IMR-90 (cell line): ENCODE measurements at regions not wholly inside any gene's neighbourhood (a gene's known extent, or its start where the extent isn't known, plus 50 kb on each side); places are given as distances from the start of the nearest gene placed in this dataset.

Source experiments
- ATAC-seq: fragments of 200-7000 bp; cut with Tn5 transposase; 2 replicates; pipeline ENCODE4 v1.9.1; 2020; ENCODE audit warnings: low read depth, mild to moderate bottlenecking, moderate library complexity
- BruUV-seq: library from RNA; stranded (reverse); fragments of 400-500 nt; replicated peaks from 2 replicates; lab custom pipeline; 2021; lab: Mats Ljungman, UMichigan
- CTCF ChIA-PET: fragments of 300-600 bp; formaldehyde crosslinking; extraction: SDS; loops from one replicate; lab custom pipeline; 2021; ENCODE audit warnings: antibody characterized with exemption; lab: Yijun Ruan, JAX
- POLR2A ChIA-PET: fragments of 300-600 bp; sonication (Branson Sonifier 250); formaldehyde crosslinking; loops from one replicate; lab custom pipeline; 2022; ENCODE audit warnings: antibody characterized with exemption; ENCODE audit not compliant: unreplicated experiment; lab: Charles Lee
- DNase-seq: peaks from one replicate; pipeline ENCODE4 v3.0.0; 2013
- H2AFZ ChIP-seq: replicated peaks from 2 replicates; pipeline ENCODE3; 2013; ENCODE audit warnings: low read length, mild to moderate bottlenecking; ENCODE audit not compliant: poor library complexity
- H2AK5ac ChIP-seq: 2 replicates; pipeline ENCODE4 v1.6.1; 2013; ENCODE audit warnings: low read depth, low read length, inconsistent platforms
- H2AK9ac ChIP-seq: replicated peaks from 2 replicates; pipeline ENCODE3; 2013; ENCODE audit warnings: mild to moderate bottlenecking, low read depth, low read length, moderate library complexity; ENCODE audit not compliant: poor library complexity
- H2BK120ac ChIP-seq: 2 replicates; pipeline ENCODE4 v1.6.1; 2013; ENCODE audit warnings: low read depth, low read length, inconsistent platforms
- H2BK15ac ChIP-seq: 3 replicates; pipeline ENCODE4 v1.6.1; 2013; ENCODE audit warnings: low read depth, low read length, inconsistent platforms
- H2BK20ac ChIP-seq: 2 replicates; pipeline ENCODE4 v1.6.1; 2013; ENCODE audit warnings: low read depth, mild to moderate bottlenecking, inconsistent platforms, low read length, moderate library complexity
- H2BK5ac ChIP-seq: 2 replicates; pipeline ENCODE4 v1.6.1; 2013; ENCODE audit warnings: mild to moderate bottlenecking, low read depth, low read length, inconsistent platforms; ENCODE audit not compliant: poor library complexity, severe bottlenecking
- H3K14ac ChIP-seq: replicated peaks from 2 replicates; pipeline ENCODE4 v1.6.1; 2013; ENCODE audit warnings: low read depth, low read length, inconsistent platforms
- H3K18ac ChIP-seq: 2 replicates; pipeline ENCODE4 v1.6.1; 2013; ENCODE audit warnings: low read depth, low read length, control low read depth
- H3K23ac ChIP-seq: 2 replicates; pipeline ENCODE4 v1.6.1; 2013; ENCODE audit warnings: low read depth, low read length, inconsistent platforms
- H3K27ac ChIP-seq: 2 replicates; pipeline ENCODE4 v1.5.1; 2013; ENCODE audit warnings: mild to moderate bottlenecking, control low read depth, low read length; ENCODE audit not compliant: insufficient read depth
- H3K27me3 ChIP-seq: 2 replicates; pipeline ENCODE4 v1.6.1; 2013; ENCODE audit warnings: low read length; ENCODE audit not compliant: control insufficient read depth, insufficient read depth
- H3K36me3 ChIP-seq: 2 replicates; pipeline ENCODE4 v1.6.1; 2013; ENCODE audit warnings: low read length, mixed read lengths; ENCODE audit not compliant: control insufficient read depth, insufficient read depth
- H3K4ac ChIP-seq: 2 replicates; pipeline ENCODE4 v1.6.1; 2013; ENCODE audit warnings: low read depth, low read length, inconsistent platforms
- H3K4me1 ChIP-seq: 2 replicates; pipeline ENCODE4 v1.6.1; 2013; ENCODE audit warnings: low read length, mixed read lengths; ENCODE audit not compliant: control insufficient read depth, insufficient read depth
- H3K4me2 ChIP-seq: 2 replicates; pipeline ENCODE4 v1.6.1; 2013; ENCODE audit warnings: low read depth, mild to moderate bottlenecking, control low read depth, low read length, moderate library complexity
- H3K4me3 ChIP-seq: 2 replicates; pipeline ENCODE4 v1.5.1; 2013; ENCODE audit warnings: low read depth, mild to moderate bottlenecking, control low read depth, low read length, moderate library complexity; ENCODE audit not compliant: insufficient read depth
- H3K56ac ChIP-seq: 2 replicates; pipeline ENCODE4 v1.6.1; 2013; ENCODE audit warnings: low read length, inconsistent platforms; ENCODE audit not compliant: insufficient read depth; ENCODE audit errors: extremely low read depth
- H3K79me1 ChIP-seq, 2 experiments: 2 replicates each; pipeline ENCODE4 v1.6.1; 2013; ENCODE audit warnings: low read length in 2 of 2, inconsistent platforms in 1 of 2, low read depth in 1 of 2
- H3K9ac ChIP-seq: 2 replicates; pipeline ENCODE4 v1.6.1; 2013; ENCODE audit warnings: low read depth, low read length, control low read depth
- H3K9me1 ChIP-seq: 2 replicates; pipeline ENCODE4 v1.6.1; 2013; ENCODE audit warnings: low read length, inconsistent platforms; ENCODE audit not compliant: insufficient read depth
- H3K9me3 ChIP-seq: 2 replicates; pipeline ENCODE4 v1.6.1; 2013; ENCODE audit warnings: low read length; ENCODE audit not compliant: control insufficient read depth, insufficient read depth
- H4K20me1 ChIP-seq: 2 replicates; pipeline ENCODE4 v1.6.1; 2013; ENCODE audit warnings: low read length, inconsistent platforms; ENCODE audit not compliant: insufficient read depth
- H4K5ac ChIP-seq: 2 replicates; pipeline ENCODE4 v1.6.1; 2013; ENCODE audit warnings: mild to moderate bottlenecking, low read depth, low read length, control low read depth
- H4K8ac ChIP-seq, 2 experiments: 2 replicates each; pipeline ENCODE4 v1.6.1; 2013; ENCODE audit warnings: low read depth in 2 of 2, low read length in 2 of 2, control low read depth in 1 of 2, inconsistent platforms in 1 of 2
- H4K91ac ChIP-seq: 2 replicates; pipeline ENCODE4 v1.6.1; 2013; ENCODE audit warnings: low read depth, low read length, inconsistent platforms; ENCODE audit not compliant: insufficient read depth
- BHLHE40 ChIP-seq: fragments of 150-350 bp; IDR thresholded peaks from 2 replicates; pipeline ENCODE4 v1.6.1; 2016; ENCODE audit warnings: mild to moderate bottlenecking, low read depth, low read length
- CEBPB ChIP-seq: IDR thresholded peaks from 2 replicates; pipeline ENCODE4 v1.6.1; 2012; ENCODE audit warnings: low read depth, low read length, improper control_type of control experiment
- CHD1 ChIP-seq: IDR thresholded peaks from 2 replicates; pipeline ENCODE4 v1.6.1; 2012; ENCODE audit warnings: low read depth, low read length, improper control_type of control experiment
- CTCF ChIP-seq: conservative IDR thresholded peaks from 2 replicates; pipeline ENCODE4 v1.5.1; 2012; ENCODE audit warnings: mild to moderate bottlenecking, low read depth, low read length, improper control_type of control experiment
- ELK1 ChIP-seq: fragments of 150-350 bp; IDR thresholded peaks from 2 replicates; pipeline ENCODE4 v1.6.1; 2016; ENCODE audit warnings: low read depth, mild to moderate bottlenecking, low read length, moderate library complexity, borderline replicate concordance
- FOS ChIP-seq: fragments of 150-350 bp; IDR thresholded peaks from 2 replicates; pipeline ENCODE4 v1.6.1; 2016; ENCODE audit warnings: low read depth, low read length
- MAFK ChIP-seq: IDR thresholded peaks from 2 replicates; pipeline ENCODE4 v1.6.1; 2012; ENCODE audit warnings: low read depth, low read length, improper control_type of control experiment
- MAZ ChIP-seq: IDR thresholded peaks from 2 replicates; pipeline ENCODE4 v1.6.1; 2012; ENCODE audit warnings: low read depth, mild to moderate bottlenecking, low read length, improper control_type of control experiment, moderate library complexity, borderline replicate concordance
- MXI1 ChIP-seq: IDR thresholded peaks from 2 replicates; pipeline ENCODE4 v1.6.1; 2012; ENCODE audit warnings: low read depth, mild to moderate bottlenecking, low read length, moderate library complexity, borderline replicate concordance
- NFE2L2 ChIP-seq: fragments of 150-350 bp; IDR thresholded peaks from 2 replicates; pipeline ENCODE4 v1.6.1; 2016; ENCODE audit warnings: low read depth, mild to moderate bottlenecking, low read length
- POLR2A ChIP-seq: IDR thresholded peaks from 2 replicates; pipeline ENCODE4 v1.6.1; 2012; ENCODE audit warnings: mild to moderate bottlenecking, low read depth, low read length
- RAD21 ChIP-seq: IDR thresholded peaks from 2 replicates; pipeline ENCODE4 v1.6.1; 2012; ENCODE audit warnings: low read length, improper control_type of control experiment
- RCOR1 ChIP-seq: IDR thresholded peaks from 2 replicates; pipeline ENCODE4 v1.6.1; 2012; ENCODE audit warnings: mild to moderate bottlenecking, low read length, improper control_type of control experiment; ENCODE audit not compliant: insufficient replicate concordance
- RFX5 ChIP-seq: IDR thresholded peaks from 2 replicates; pipeline ENCODE4 v1.8.0; 2012; ENCODE audit warnings: low read depth, mild to moderate bottlenecking, low read length, moderate library complexity
- SMC3 ChIP-seq: fragments of 150-350 bp; IDR thresholded peaks from 2 replicates; pipeline ENCODE4 v1.6.1; 2016; ENCODE audit warnings: low read depth, mild to moderate bottlenecking, antibody characterized with exemption, low read length, moderate library complexity
- USF2 ChIP-seq: fragments of 150-350 bp; IDR thresholded peaks from 2 replicates; pipeline ENCODE4 v1.6.1; 2017; ENCODE audit warnings: mild to moderate bottlenecking, antibody characterized with exemption, low read length, low read depth
- WGBS, 2 experiments: methylation state at CpG; one replicate each; pipeline versions ENCODE4 v1.1.5 to v1.1.7; 2013; ENCODE audit warnings: missing lambda C conversion rate in 2 of 2; ENCODE audit not compliant: insufficient read length in 1 of 2; ENCODE audit errors: extremely low coverage in 2 of 2; 5-methylcytosine and 5-hydroxymethylcytosine counted together
- dilution Hi-C: fragments of 300-500 bp; cut with HindIII; formaldehyde crosslinking; loops from one replicate; pipeline ENCODE4 v1.14.3; 2018; ENCODE audit warnings: low sequenced_read_pairs; ENCODE audit not compliant: unreplicated experiment
- in situ Hi-C: fragments of 300-500 bp; cut with MboI; formaldehyde crosslinking; loops from 3 replicates; pipeline ENCODE4 v1.14.3; 2019; ENCODE audit warnings: low sequenced_read_pairs, inconsistent platforms, mixed read lengths
- intact Hi-C: fragments of 100-400 bp; cut with micrococcal nuclease; formaldehyde crosslinking; loops from 2 replicates; pipeline ENCODE4 v1.10.0; 2022

- Histone ChIP-seq H3K18ac (no peak overlapping the region), H4K5ac (no peak overlapping the region), H2AK5ac (peak overlapping the region; percentile 75; the same call in 1 of the 2 replicates), H4K20me1 (no peaks in the 10 kb centered on the region), H3K27ac (no peak overlapping the region), H3K27me3 (no peaks in the 10 kb centered on the region), H3K4me3 (no peak overlapping the region), H3K4ac (no peak overlapping the region), H3K14ac (peak overlapping the region; percentile 45; the same call in 1 of the 2 replicates), H3K36me3 (no peaks in the 10 kb centered on the region), H2BK15ac (peak overlapping the region; percentile 59; the same call in 1 of the 3 replicates), H3K79me1 (no peaks in the 10 kb centered on the region), H3K4me2 (no peak overlapping the region), H3K23ac (no peak overlapping the region), H3K56ac (no peak overlapping the region), H2AFZ (no peak overlapping the region), H2AK9ac (no peak overlapping the region), H3K9me3 (no peaks in the 10 kb centered on the region), H2BK20ac (peak overlapping the region; percentile 55; the same call in 1 of the 2 replicates), H3K9ac (no peak overlapping the region), H4K8ac (no peak overlapping the region), H4K91ac (peak overlapping the region; percentile 48), H2BK5ac (no peak overlapping the region), H3K4me1 (peaks cover 13% of the 10 kb centered on the region), H2BK120ac (0 out of 2 replicates have a peak overlapping the region, but pooled peaks have one; percentile 33), H3K9me1 (peaks cover 9% of the 10 kb centered on the region)
- in situ Hi-C loops (no loop called here), dilution Hi-C loops (no loop called here), intact Hi-C loops (no loop called here)
- no CpG with 5 or more reads among the region's 2 CpGs for WGBS, 2 experiments
- TF ChIP-seq RAD21 (no peak), MXI1 (no peak), ELK1 (no peak), BHLHE40 (no peak), USF2 (no peak), POLR2A (no peak), NFE2L2 (no peak), RFX5 (no peak), FOS (no peak), RCOR1 (no peak), CTCF (no peak), SMC3 (no peak), MAFK (no peak), MAZ (no peak), CEBPB (no peak), CHD1 (no peak)
- no peak for DNase-seq
- ATAC-seq = no peak
- BruUV-seq = no TSS peak
- ChIA-PET CTCF (no interaction called here), POLR2A (no interaction called here)
Observed at GRCh38 chr20:5662769-5663168, 52.0 kb upstream of the GPCPD1 start.
